ENCODE measurements at regions not wholly inside any gene's neighbourhood (a gene's known extent, or its start where the extent isn't known, plus 50 kb on each side); places are given as distances from the start of the nearest gene placed in this dataset.

GRCh38 chr22:44627521-44628139 lies 74.4 kb upstream of the PRR5 start:
- Histone ChIP-seq H3K27me3 (ENCODE audit: control insufficient read depth, insufficient read depth, low read length) (peaks cover 8% of the 10 kb centered on the region; the same call in 1 of the 2 replicates), H4K8ac (ENCODE audit: low read depth in 2 of 2, low read length in 2 of 2) (no peak overlapping the region), H2AK9ac (replicated peaks; ENCODE audit: low read depth, low read length, poor library complexity) (no peak overlapping the region), H2BK15ac (ENCODE audit: low read depth, low read length) (no peak overlapping the region), H4K20me1 (ENCODE audit: insufficient read depth, low read length) (no peaks in the 10 kb centered on the region), H2BK120ac (ENCODE audit: low read depth, low read length) (no peak overlapping the region), H3K9me1 (ENCODE audit: insufficient read depth, low read length) (no peaks in the 10 kb centered on the region), H2AFZ (replicated peaks; ENCODE audit: low read length, poor library complexity) (no peak overlapping the region), H3K56ac (ENCODE audit: extremely low read depth, insufficient read depth, low read length) (no peak overlapping the region), H2BK20ac (ENCODE audit: low read depth, low read length) (no peak overlapping the region), H3K4me1 (ENCODE audit: control insufficient read depth, insufficient read depth, low read length) (no peaks in the 10 kb centered on the region), H3K14ac (replicated peaks; ENCODE audit: low read depth, low read length) (no peak overlapping the region), H3K9me3 (ENCODE audit: control insufficient read depth, insufficient read depth, low read length) (no peaks in the 10 kb centered on the region), H3K27ac (ENCODE audit: insufficient read depth, low read length) (no peak overlapping the region), H2AK5ac (ENCODE audit: low read depth, low read length) (no peak overlapping the region), H3K9ac (ENCODE audit: low read depth, low read length) (no peak overlapping the region), H3K23ac (ENCODE audit: low read depth, low read length) (no peak overlapping the region), H3K4me2 (ENCODE audit: low read depth, low read length) (no peak overlapping the region), H3K36me3 (ENCODE audit: control insufficient read depth, insufficient read depth, low read length) (no peaks in the 10 kb centered on the region), H3K79me1 (ENCODE audit: low read depth in 1 of 2, low read length in 2 of 2) (no peaks in the 10 kb centered on the region), H3K18ac (ENCODE audit: low read depth, low read length) (no peak overlapping the region), H2BK5ac (ENCODE audit: low read depth, low read length, poor library complexity, severe bottlenecking) (no peak overlapping the region), H3K4me3 (ENCODE audit: insufficient read depth, low read depth, low read length) (no peak overlapping the region), H4K91ac (ENCODE audit: insufficient read depth, low read depth, low read length) (no peak overlapping the region), H4K5ac (ENCODE audit: low read depth, low read length) (no peak overlapping the region), H3K4ac (ENCODE audit: low read depth, low read length) (no peak overlapping the region)
- in situ Hi-C loops (cut with MboI; ENCODE audit: low sequenced_read_pairs) (loop anchor here (5.0 to 25.0 kb wide), 3 partner anchors 313 to 1240 kb away; partner anchors contain the start of gene SHISAL1), dilution Hi-C loops (cut with HindIII; ENCODE audit: low sequenced_read_pairs, unreplicated experiment) (no loop called here), intact Hi-C loops (cut with micrococcal nuclease) (no loop called here)
- CTCF ChIA-PET, result no interaction called here
- POLR2A ChIA-PET (ENCODE audit: unreplicated experiment), result no interaction called here
- BruUV-seq (replicated peaks), result no TSS peak
- no peak for DNase-seq
- ATAC-seq (ENCODE audit: low read depth), result no peak
- 54% methylated on average over 4 of the region's 19 CpGs; no CpG with 5 or more reads in 1 of the 2 experiments for WGBS, 2 experiments (ENCODE audit: extremely low coverage in 2 of 2, insufficient read length in 1 of 2)
- TF ChIP-seq RFX5 (IDR thresholded peaks at IDR 0.05; ENCODE audit: low read depth, low read length) (no peak), CHD1 (IDR thresholded peaks at IDR 0.05; ENCODE audit: low read depth, low read length) (no peak), MAZ (IDR thresholded peaks at IDR 0.05; ENCODE audit: borderline replicate concordance, low read depth, low read length) (no peak), NFE2L2 (IDR thresholded peaks at IDR 0.05; ENCODE audit: low read depth, low read length) (no peak), SMC3 (IDR thresholded peaks at IDR 0.05; ENCODE audit: low read depth, low read length) (no peak), RAD21 (IDR thresholded peaks at IDR 0.05; ENCODE audit: low read length) (no peak), MAFK (IDR thresholded peaks at IDR 0.05; ENCODE audit: low read depth, low read length) (no peak), BHLHE40 (IDR thresholded peaks at IDR 0.05; ENCODE audit: low read depth, low read length) (no peak), FOS (IDR thresholded peaks at IDR 0.05; ENCODE audit: low read depth, low read length) (no peak), MXI1 (IDR thresholded peaks at IDR 0.05; ENCODE audit: borderline replicate concordance, low read depth, low read length) (no peak), CEBPB (IDR thresholded peaks at IDR 0.05; ENCODE audit: low read depth, low read length) (no peak), POLR2A (IDR thresholded peaks at IDR 0.05; ENCODE audit: low read depth, low read length) (no peak)
- TF ChIP-seq, protein P1, sequence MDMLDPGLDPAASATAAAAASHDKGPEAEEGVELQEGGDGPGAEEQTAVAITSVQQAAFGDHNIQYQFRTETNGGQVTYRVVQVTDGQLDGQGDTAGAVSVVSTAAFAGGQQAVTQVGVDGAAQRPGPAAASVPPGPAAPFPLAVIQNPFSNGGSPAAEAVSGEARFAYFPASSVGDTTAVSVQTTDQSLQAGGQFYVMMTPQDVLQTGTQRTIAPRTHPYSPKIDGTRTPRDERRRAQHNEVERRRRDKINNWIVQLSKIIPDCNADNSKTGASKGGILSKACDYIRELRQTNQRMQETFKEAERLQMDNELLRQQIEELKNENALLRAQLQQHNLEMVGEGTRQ (IDR thresholded peaks at IDR 0.05; ENCODE audit: low read depth, low read length), result no peak
- TF ChIP-seq, protein P2, sequence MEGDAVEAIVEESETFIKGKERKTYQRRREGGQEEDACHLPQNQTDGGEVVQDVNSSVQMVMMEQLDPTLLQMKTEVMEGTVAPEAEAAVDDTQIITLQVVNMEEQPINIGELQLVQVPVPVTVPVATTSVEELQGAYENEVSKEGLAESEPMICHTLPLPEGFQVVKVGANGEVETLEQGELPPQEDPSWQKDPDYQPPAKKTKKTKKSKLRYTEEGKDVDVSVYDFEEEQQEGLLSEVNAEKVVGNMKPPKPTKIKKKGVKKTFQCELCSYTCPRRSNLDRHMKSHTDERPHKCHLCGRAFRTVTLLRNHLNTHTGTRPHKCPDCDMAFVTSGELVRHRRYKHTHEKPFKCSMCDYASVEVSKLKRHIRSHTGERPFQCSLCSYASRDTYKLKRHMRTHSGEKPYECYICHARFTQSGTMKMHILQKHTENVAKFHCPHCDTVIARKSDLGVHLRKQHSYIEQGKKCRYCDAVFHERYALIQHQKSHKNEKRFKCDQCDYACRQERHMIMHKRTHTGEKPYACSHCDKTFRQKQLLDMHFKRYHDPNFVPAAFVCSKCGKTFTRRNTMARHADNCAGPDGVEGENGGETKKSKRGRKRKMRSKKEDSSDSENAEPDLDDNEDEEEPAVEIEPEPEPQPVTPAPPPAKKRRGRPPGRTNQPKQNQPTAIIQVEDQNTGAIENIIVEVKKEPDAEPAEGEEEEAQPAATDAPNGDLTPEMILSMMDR (conservative IDR thresholded peaks at IDR 0.05; ENCODE audit: low read depth, low read length), result no peak
- TF ChIP-seq, protein P3, sequence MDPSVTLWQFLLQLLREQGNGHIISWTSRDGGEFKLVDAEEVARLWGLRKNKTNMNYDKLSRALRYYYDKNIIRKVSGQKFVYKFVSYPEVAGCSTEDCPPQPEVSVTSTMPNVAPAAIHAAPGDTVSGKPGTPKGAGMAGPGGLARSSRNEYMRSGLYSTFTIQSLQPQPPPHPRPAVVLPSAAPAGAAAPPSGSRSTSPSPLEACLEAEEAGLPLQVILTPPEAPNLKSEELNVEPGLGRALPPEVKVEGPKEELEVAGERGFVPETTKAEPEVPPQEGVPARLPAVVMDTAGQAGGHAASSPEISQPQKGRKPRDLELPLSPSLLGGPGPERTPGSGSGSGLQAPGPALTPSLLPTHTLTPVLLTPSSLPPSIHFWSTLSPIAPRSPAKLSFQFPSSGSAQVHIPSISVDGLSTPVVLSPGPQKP (IDR thresholded peaks at IDR 0.05; ENCODE audit: borderline replicate concordance, low read depth, low read length), result no peak
